ENCODE measurements at regions not wholly inside any gene's neighbourhood (a gene's known extent, or its start where the extent isn't known, plus 50 kb on each side); places are given as distances from the start of the nearest gene placed in this dataset.

- in situ Hi-C loops (cut with HindIII; ENCODE audit: low pct_ligation_motif_present, low sequenced_read_pairs) = no loop called here
- no peaks in the 10 kb centered on the region for H3K36me3 ChIP-seq (replicated peaks)
- DNase-seq = no peak
- H3K4me3 ChIP-seq (ENCODE audit: low read depth, low read length) = no peak overlapping the region
- H3K27me3 ChIP-seq (replicated peaks) = no peaks in the 10 kb centered on the region
- TF ChIP-seq, protein P1, sequence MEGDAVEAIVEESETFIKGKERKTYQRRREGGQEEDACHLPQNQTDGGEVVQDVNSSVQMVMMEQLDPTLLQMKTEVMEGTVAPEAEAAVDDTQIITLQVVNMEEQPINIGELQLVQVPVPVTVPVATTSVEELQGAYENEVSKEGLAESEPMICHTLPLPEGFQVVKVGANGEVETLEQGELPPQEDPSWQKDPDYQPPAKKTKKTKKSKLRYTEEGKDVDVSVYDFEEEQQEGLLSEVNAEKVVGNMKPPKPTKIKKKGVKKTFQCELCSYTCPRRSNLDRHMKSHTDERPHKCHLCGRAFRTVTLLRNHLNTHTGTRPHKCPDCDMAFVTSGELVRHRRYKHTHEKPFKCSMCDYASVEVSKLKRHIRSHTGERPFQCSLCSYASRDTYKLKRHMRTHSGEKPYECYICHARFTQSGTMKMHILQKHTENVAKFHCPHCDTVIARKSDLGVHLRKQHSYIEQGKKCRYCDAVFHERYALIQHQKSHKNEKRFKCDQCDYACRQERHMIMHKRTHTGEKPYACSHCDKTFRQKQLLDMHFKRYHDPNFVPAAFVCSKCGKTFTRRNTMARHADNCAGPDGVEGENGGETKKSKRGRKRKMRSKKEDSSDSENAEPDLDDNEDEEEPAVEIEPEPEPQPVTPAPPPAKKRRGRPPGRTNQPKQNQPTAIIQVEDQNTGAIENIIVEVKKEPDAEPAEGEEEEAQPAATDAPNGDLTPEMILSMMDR (IDR thresholded peaks at IDR 0.05; ENCODE audit: low read depth, low read length, missing control alignments) = no peak
- H3K27ac ChIP-seq = no peak overlapping the region
Measured at GRCh38 chr5:28388428-28388827, 1350.0 kb upstream of the CDH9 start.

DNA sequence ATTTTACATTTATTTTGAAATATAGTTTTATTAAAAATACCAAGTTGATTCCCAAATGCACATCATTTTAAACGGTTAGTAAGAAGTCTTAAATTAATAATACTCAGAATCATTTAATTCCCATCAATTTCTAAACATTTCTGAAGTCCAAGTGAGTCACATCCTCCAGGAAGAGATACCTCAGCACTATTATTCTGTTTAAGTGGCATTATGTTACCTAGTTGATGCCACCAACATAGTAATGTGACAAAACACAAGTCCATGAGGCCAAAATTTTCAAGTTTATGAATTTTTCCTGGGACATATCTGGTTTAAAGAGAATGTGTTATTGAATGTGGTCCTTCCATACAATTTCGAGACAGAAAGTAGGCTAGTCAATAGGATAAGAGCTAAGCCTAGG, 1348.3 kb upstream of the CDH9 start:
- Histone ChIP-seq H3K27ac (no peak overlapping the region), H3K4me3 (ENCODE audit: low read depth, low read length) (no peak overlapping the region), H3K36me3 (replicated peaks) (no peaks in the 10 kb centered on the region), H3K27me3 (replicated peaks) (no peaks in the 10 kb centered on the region)
- DNase-seq = no peak
- TF ChIP-seq, protein P1 (IDR thresholded peaks at IDR 0.05; ENCODE audit: low read depth, low read length, missing control alignments) = no peak
- in situ Hi-C loops (cut with HindIII; ENCODE audit: low pct_ligation_motif_present, low sequenced_read_pairs) = no loop called here

- TF ChIP-seq, protein P1 (IDR thresholded peaks at IDR 0.05; ENCODE audit: low read depth, low read length, missing control alignments) = no peak
- no peak for DNase-seq
- H3K27ac ChIP-seq = no peak overlapping the region
- no peak overlapping the region for H3K4me3 ChIP-seq (ENCODE audit: low read depth, low read length)
- in situ Hi-C loops (cut with HindIII; ENCODE audit: low pct_ligation_motif_present, low sequenced_read_pairs) = no loop called here
- H3K27me3 ChIP-seq (replicated peaks) = no peaks in the 10 kb centered on the region
- no peaks in the 10 kb centered on the region for H3K36me3 ChIP-seq (replicated peaks)
Measured at GRCh38 chr5:28380167-28380566, 1341.8 kb upstream of the CDH9 start.

GRCh38 chr5:28374492-28374967, 1336.1 kb upstream of the CDH9 start:
- Histone ChIP-seq H3K4me3 (ENCODE audit: low read depth, low read length) (no peak overlapping the region), H3K36me3 (replicated peaks) (no peaks in the 10 kb centered on the region), H3K27ac (no peak overlapping the region), H3K27me3 (replicated peaks) (no peaks in the 10 kb centered on the region)
- in situ Hi-C loops (cut with HindIII; ENCODE audit: low pct_ligation_motif_present, low sequenced_read_pairs) = no loop called here
- DNase-seq = no peak
- TF ChIP-seq, protein P1 (IDR thresholded peaks at IDR 0.05; ENCODE audit: low read depth, low read length, missing control alignments) = no peak

DNA sequence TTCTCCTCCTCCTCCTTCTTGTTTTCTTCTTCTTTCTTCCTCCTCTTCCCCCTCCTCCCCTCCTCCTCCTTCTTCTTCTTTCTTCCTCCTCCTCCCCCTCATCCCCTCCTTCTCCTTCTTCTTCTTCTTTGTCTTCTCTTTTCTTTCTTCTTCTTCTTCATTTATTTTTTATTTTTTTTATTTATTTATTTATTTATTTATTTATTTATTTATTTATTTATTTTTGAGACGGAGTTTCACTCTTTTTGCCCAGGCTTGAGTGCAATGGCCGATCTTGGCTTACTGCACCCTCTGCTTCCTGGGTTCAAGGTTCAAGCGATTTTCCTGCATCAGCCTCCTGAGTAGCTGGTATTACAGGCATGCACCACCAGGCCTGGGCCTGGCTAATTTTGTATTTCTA, 1332.5 kb upstream of the CDH9 start:
- no peak for DNase-seq
- Histone ChIP-seq H3K27ac (no peak overlapping the region), H3K4me3 (ENCODE audit: low read depth, low read length) (no peak overlapping the region), H3K27me3 (replicated peaks) (no peaks in the 10 kb centered on the region), H3K36me3 (replicated peaks) (no peaks in the 10 kb centered on the region)
- in situ Hi-C loops (cut with HindIII; ENCODE audit: low pct_ligation_motif_present, low sequenced_read_pairs) = no loop called here
- TF ChIP-seq, protein P1 (IDR thresholded peaks at IDR 0.05; ENCODE audit: low read depth, low read length, missing control alignments) = no peak

GRCh38 chr5:28369418-28369817, 1331.0 kb upstream of the CDH9 start:
- no peaks in the 10 kb centered on the region for H3K27me3 ChIP-seq (replicated peaks)
- TF ChIP-seq, protein P1 (IDR thresholded peaks at IDR 0.05; ENCODE audit: low read depth, low read length, missing control alignments) = no peak
- H3K4me3 ChIP-seq (ENCODE audit: low read depth, low read length) = no peak overlapping the region
- in situ Hi-C loops (cut with HindIII; ENCODE audit: low pct_ligation_motif_present, low sequenced_read_pairs) = no loop called here
- peak; percentile 7 for DNase-seq
- H3K36me3 ChIP-seq (replicated peaks) = no peaks in the 10 kb centered on the region
- H3K27ac ChIP-seq = no peak overlapping the region

Data from brain microvascular endothelial cell (primary cell).